Type B pancreatic cell (in vitro differentiated cells): ENCODE measurements at regions not wholly inside any gene's neighbourhood (a gene's known extent, or its start where the extent isn't known, plus 50 kb on each side); places are given as distances from the start of the nearest gene placed in this dataset.

Experiments
- DNase-seq: peaks from one replicate; pipeline ENCODE4 v3.0.0; 2021; ENCODE audit warnings: mixed read lengths; ENCODE audit not compliant: unreplicated experiment; ENCODE audit errors: extremely low spot score
- H3K27ac Mint-ChIP-seq: 2 replicates; pipeline ENCODE4 v1.8.0; 2021; ENCODE audit warnings: mild to moderate bottlenecking, mixed read lengths
- H3K27me3 Mint-ChIP-seq: 2 replicates; pipeline ENCODE4 v1.8.0; 2021; ENCODE audit warnings: mixed read lengths
- H3K36me3 Mint-ChIP-seq: 2 replicates; pipeline ENCODE4 v1.8.0; 2021; ENCODE audit warnings: mixed read lengths
- H3K4me1 Mint-ChIP-seq: one replicate; pipeline ENCODE4 v1.8.0; 2021; ENCODE audit warnings: mixed read lengths; ENCODE audit not compliant: unreplicated experiment
- H3K4me3 Mint-ChIP-seq: 2 replicates; pipeline ENCODE4 v1.8.0; 2021; ENCODE audit warnings: mild to moderate bottlenecking, mixed read lengths
- H3K9me3 Mint-ChIP-seq: 2 replicates; pipeline ENCODE4 v1.8.0; 2021; ENCODE audit warnings: mixed read lengths
- TF ChIP-seq, protein P1 (sequence below): fragments of 200-600 bp; sonication (generic); conservative IDR thresholded peaks from 2 replicates; pipeline ENCODE4 v1.5.0; 2021; ENCODE audit warnings: antibody characterized with exemption, mild to moderate bottlenecking

DNA sequence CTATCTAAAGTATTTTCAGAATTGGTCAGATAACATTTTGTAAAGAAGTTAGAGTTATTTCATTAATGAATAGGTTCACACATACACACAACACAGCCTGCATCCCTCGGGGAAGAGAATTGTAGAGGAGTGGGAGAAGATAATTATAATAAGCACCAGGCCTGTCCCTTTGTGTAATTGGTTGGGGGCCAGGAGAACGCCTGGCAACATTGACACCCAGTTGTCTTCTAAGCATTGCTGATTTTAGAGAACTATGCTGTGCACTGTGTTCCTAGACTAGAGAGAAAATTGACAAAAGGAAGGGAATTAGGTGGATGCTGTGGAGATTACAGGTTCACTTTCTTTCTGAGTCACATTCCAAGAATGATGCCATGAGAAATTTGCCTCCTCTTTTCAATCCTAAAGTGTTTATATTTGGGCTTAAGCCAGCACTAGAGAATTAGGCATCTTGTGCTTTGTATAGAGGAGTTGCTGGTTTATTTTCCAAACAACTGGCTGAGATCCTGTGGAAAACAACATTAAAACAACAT is 247.6 kb downstream of the COX7C start:
- DNase-seq, result no peak
- Mint-ChIP-seq H3K27me3 (no peaks in the 10 kb centered on the region), H3K4me1 (peaks cover 25% of the 10 kb centered on the region), H3K9me3 (no peaks in the 10 kb centered on the region), H3K36me3 (no peaks in the 10 kb centered on the region), H3K4me3 (no peak overlapping the region), H3K27ac (no peak overlapping the region)
- TF ChIP-seq, protein P1, sequence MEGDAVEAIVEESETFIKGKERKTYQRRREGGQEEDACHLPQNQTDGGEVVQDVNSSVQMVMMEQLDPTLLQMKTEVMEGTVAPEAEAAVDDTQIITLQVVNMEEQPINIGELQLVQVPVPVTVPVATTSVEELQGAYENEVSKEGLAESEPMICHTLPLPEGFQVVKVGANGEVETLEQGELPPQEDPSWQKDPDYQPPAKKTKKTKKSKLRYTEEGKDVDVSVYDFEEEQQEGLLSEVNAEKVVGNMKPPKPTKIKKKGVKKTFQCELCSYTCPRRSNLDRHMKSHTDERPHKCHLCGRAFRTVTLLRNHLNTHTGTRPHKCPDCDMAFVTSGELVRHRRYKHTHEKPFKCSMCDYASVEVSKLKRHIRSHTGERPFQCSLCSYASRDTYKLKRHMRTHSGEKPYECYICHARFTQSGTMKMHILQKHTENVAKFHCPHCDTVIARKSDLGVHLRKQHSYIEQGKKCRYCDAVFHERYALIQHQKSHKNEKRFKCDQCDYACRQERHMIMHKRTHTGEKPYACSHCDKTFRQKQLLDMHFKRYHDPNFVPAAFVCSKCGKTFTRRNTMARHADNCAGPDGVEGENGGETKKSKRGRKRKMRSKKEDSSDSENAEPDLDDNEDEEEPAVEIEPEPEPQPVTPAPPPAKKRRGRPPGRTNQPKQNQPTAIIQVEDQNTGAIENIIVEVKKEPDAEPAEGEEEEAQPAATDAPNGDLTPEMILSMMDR, result no peak

DNA sequence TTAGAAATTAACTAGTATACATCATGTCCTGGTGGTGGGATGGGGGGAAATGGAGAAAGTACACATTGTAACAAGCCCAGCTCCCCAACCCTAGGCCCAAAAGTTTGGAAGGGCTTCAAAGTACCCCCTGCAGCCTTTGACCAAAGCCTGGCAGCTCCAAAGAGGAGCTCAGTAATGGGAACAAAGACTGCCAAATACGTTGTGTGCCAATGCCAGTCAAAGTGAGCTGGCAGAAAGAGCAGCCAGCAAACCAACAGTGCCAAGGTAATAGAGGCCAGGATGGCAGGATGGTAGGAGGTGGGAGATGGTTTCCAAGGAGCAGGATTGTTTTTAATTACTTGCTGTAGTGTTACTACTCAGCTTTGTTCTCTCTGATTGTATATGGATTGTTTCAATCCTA is 248.3 kb downstream of the COX7C start:
- no peak for DNase-seq
- H3K4me1 Mint-ChIP-seq, result peaks cover 25% of the 10 kb centered on the region
- no peak overlapping the region for H3K27ac Mint-ChIP-seq
- TF ChIP-seq, protein P1, result no peak
- H3K27me3 Mint-ChIP-seq, result no peaks in the 10 kb centered on the region
- H3K36me3 Mint-ChIP-seq, result no peaks in the 10 kb centered on the region
- no peak overlapping the region for H3K4me3 Mint-ChIP-seq
- no peaks in the 10 kb centered on the region for H3K9me3 Mint-ChIP-seq

DNA sequence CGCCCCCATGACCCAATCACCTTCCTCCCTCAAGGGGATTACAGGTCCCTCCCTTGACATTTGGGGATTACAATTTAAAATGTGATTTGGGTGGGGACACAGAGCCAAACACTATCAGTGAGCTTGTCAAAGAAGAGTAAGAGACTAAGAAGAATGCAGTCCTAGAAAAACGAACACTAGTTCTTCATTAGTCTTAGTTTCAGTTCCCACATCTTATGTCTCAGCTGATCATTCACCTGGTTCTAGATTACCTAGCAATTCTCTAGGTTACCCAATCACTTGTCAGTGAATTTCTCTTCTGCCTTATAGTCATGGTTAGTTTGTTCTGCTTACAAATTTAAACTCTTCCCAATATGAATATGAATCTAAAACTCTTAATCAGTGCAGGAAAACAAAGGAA is 251.5 kb downstream of the COX7C start:
- Mint-ChIP-seq H3K27me3 (no peaks in the 10 kb centered on the region), H3K9me3 (no peaks in the 10 kb centered on the region), H3K4me1 (peaks cover 9% of the 10 kb centered on the region), H3K4me3 (no peak overlapping the region), H3K36me3 (no peaks in the 10 kb centered on the region), H3K27ac (no peak overlapping the region)
- TF ChIP-seq, protein P1, result no peak
- DNase-seq, result no peak

DNA sequence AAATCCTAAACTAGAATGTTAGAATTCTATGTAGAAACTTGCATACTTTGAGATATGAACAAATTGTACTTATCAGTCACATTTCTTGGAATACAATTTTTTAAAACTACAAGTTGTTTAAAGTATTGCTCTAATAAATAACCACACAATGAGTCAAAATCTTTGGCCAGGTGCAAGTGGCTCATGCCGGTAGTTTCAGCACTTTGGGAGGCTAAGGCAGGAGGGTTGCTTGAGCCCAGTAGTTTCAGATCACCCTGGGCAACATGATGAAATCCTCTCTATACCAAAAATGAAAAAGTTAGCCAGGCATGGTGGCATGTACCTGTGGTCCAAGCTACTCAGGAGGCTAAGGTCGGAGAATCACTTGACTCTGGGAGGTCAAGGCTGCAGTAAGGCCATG is 257.8 kb downstream of the COX7C start:
- Mint-ChIP-seq H3K4me1 (no peaks in the 10 kb centered on the region), H3K36me3 (no peaks in the 10 kb centered on the region), H3K27ac (no peak overlapping the region), H3K9me3 (no peaks in the 10 kb centered on the region), H3K4me3 (no peak overlapping the region), H3K27me3 (no peaks in the 10 kb centered on the region)
- TF ChIP-seq, protein P1, result no peak
- no peak for DNase-seq

DNA sequence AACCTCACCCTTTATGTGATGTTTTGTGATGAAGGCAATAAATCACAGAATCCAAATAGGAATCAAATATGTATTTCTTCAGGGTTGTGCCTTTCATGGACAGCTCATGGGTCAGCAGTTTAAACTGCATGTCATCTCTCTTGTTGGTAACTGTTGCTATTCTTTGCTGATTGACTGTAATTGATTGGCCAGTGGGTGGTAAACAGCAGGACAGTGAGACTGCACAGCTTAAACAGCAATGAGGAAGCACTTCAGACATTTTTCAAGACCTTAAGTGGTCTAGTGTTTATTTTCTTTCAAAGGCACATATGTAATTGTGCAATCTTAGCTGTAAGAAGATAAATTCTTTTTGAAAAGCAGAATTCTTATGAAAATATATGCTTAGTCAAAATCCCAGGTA is 260.5 kb downstream of the COX7C start:
- Mint-ChIP-seq H3K4me3 (no peak overlapping the region), H3K36me3 (no peaks in the 10 kb centered on the region)

More for the DNA sequence above, 260.5 kb downstream of the COX7C start:
- H3K27ac Mint-ChIP-seq, result no peak overlapping the region
- H3K27me3 Mint-ChIP-seq, result peaks cover 3% of the 10 kb centered on the region
- H3K9me3 Mint-ChIP-seq, result no peaks in the 10 kb centered on the region
- TF ChIP-seq, protein P1, result no peak
- H3K4me1 Mint-ChIP-seq, result no peaks in the 10 kb centered on the region
- no peak for DNase-seq
